ENCODE measurements at regions not wholly inside any gene's neighbourhood (a gene's known extent, or its start where the extent isn't known, plus 50 kb on each side); places are given as distances from the start of the nearest gene placed in this dataset.

DNA sequence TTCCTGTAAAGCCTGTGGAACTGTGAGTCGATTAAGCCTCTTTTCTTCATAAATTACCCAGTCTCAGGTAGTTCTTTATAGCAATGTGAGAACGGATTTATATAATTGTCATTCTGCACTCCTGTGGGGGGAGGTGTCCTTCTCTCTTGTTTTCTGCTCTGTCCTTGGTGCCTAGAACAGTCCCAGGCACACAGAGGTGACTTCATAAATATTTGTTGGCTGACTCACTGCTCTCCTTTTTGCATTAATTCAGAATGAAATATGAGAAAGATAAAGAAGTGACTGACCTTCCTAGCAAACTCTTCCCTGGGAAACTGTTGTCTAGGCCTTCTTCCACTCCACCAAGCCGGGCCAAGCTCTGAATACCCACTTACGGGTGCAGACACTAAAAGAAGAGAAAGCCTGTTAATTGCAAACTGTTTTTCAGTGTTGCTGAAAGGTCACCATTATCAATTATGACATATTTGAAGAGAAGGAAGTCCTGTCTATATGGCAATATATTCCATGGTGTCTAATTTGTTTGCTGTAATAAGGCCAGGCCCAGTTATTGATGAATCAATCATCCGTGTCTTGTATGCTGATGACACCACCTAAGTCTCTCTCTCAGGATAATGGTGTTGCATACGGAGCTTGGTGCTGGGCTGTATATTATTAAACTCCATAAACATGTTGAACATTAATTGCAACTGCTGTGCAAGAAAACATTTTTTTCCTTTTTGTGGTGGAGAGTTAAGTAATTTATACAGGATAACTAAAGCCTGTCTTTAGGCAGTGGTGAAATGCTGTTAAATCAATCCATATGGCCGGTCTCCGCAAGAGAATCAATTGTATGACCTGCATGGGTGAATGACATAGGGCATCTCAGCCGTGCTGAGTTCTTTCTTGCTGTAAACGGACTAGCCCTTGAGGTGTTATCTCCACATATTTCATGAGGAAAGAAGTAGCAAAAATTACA, 567.5 kb downstream of the SLC4A3 start:
- TF ChIP-seq POLR2A (IDR thresholded peaks at IDR 0.05) = no peak
- TF ChIP-seq, protein P1, sequence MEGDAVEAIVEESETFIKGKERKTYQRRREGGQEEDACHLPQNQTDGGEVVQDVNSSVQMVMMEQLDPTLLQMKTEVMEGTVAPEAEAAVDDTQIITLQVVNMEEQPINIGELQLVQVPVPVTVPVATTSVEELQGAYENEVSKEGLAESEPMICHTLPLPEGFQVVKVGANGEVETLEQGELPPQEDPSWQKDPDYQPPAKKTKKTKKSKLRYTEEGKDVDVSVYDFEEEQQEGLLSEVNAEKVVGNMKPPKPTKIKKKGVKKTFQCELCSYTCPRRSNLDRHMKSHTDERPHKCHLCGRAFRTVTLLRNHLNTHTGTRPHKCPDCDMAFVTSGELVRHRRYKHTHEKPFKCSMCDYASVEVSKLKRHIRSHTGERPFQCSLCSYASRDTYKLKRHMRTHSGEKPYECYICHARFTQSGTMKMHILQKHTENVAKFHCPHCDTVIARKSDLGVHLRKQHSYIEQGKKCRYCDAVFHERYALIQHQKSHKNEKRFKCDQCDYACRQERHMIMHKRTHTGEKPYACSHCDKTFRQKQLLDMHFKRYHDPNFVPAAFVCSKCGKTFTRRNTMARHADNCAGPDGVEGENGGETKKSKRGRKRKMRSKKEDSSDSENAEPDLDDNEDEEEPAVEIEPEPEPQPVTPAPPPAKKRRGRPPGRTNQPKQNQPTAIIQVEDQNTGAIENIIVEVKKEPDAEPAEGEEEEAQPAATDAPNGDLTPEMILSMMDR (IDR thresholded peaks at IDR 0.05) = no peak
- no peak for TF ChIP-seq EP300 (IDR thresholded peaks at IDR 0.05)
